HG03565 (cell line): ENCODE measurements at regions not wholly inside any gene's neighbourhood (a gene's known extent, or its start where the extent isn't known, plus 50 kb on each side); places are given as distances from the start of the nearest gene placed in this dataset.

Source experiments
- ATAC-seq: cut with Tn5 transposase; IDR thresholded peaks from one replicate; pipeline ENCODE4 v1.9.1; 2021; ENCODE audit warnings: mild to moderate bottlenecking, moderate library complexity; ENCODE audit not compliant: unreplicated experiment

DNA sequence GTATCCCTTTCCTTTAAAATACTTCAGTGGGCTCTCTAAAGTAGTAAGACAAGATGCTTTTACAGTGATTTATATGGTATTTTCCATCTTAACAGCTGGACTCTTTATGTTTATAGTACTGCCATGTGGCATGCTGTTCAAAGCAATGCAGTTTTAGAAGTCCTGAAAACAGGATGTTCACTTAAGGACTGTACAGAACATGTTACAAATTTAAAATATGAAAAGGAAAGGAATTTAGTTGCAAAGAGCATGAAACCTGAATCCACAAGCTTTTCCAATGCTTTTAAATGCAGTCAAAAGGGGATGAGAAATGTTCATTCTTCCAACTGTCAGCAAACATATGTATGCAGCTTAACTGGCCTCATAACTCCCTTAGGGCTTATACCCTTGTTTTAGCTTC lies 580.2 kb downstream of the EFNA5 start:
- ATAC-seq: no peak

DNA sequence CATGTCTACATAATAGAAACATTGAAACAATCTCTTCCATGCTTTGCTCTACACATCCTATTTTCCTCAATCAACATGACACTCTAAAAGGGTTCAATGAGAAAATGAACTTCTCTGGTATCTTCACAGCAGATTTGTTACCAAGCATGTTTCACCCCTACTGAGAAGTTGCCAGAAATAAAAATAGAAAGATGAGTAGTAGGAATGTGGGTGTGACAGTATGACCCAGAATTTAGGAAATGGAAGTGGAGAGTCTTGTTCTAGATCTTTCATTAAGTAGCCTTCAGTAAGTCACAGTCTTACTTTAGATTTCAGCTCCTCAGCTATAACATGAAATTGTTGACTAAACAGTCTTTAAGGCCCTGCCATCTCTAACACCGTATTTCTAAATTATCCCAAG lies 581.8 kb downstream of the EFNA5 start:
- ATAC-seq: no peak

- ATAC-seq: no peak
Measured at GRCh38 chr5:107085572-107085971, 585.2 kb downstream of the EFNA5 start.

GRCh38 chr5:107074996-107075395 lies 595.7 kb downstream of the EFNA5 start:
- no peak for ATAC-seq

DNA sequence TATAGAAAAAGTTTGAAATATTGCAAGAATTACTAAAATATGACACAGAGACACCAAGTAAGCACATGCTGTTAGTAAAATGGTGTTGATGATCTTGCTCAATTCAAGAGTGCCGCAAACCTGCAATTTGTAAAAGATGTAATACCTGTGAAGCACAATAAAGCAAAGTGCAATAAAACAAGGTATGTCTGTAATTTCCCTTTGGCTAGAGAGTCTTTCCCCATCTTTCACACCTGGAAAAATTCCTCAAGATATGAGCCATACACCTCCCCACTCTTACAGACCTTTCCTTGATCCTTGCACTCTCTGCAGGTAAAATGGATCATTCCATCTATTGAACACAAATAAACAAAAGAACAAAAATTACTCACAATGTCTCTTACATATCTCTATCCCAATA lies 597.8 kb downstream of the EFNA5 start:
- ATAC-seq: no peak

DNA sequence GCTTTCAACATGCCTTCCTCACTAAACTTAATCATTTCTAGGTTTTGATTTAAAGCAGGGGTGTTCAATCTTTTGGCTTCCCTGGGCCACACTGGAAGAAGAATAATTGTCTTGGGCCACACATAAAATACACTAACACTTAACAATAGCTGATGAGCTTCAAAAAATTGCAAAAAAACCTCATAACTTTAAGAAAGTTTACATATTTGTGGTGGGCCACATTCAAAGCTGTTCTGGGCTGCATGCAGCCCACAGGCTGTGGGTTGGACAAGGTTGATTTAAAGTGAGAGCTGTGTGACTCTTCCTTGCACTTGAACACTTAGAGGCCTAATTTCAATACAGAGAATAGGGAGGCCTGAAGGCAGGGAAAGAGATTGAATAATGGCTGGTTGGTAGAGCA lies 598.3 kb downstream of the EFNA5 start:
- ATAC-seq: no peak

DNA sequence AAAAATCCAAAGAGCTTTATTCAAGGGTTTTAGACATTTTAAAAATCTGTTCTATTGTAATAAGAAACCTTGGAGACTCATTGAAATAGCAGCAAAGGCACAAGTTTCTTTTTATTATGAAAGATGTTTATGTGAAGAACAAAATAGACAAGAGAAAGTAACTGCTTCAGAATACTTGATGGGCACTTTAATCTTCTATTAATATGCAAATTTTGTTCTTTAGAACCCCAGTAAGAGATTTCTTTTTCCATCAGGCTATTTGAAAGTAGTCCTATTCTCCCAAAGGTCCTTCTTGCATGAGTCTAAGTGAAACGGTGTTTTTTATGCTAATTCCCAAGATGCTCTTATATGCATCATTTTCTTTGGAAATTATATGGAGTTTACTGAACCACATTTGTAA lies 602.0 kb downstream of the EFNA5 start:
- no peak for ATAC-seq

DNA sequence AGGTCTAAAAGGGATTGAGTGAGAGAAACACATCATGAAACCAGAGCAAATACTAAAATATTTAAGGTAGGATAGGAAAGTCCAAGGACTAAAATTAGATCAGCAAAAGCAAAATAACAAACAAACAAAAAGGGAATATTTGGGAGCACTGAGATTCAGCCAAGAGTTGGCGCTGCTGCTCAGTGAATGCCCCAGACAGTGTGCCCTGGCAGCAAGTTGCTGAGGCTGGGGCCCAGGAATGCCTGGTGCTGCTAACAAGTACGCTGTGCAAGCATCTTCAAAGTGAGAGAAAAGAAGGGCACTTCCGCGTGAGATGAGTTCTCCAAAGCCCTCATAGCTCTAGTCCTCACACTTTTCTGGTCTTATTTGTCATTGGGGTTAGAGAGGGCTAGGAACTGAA lies 603.3 kb downstream of the EFNA5 start:
- ATAC-seq: no peak

GRCh38 chr5:107063511-107063910 lies 607.2 kb downstream of the EFNA5 start:
- ATAC-seq: no peak

GRCh38 chr5:107058803-107059202 lies 611.9 kb downstream of the EFNA5 start:
- no peak for ATAC-seq

DNA sequence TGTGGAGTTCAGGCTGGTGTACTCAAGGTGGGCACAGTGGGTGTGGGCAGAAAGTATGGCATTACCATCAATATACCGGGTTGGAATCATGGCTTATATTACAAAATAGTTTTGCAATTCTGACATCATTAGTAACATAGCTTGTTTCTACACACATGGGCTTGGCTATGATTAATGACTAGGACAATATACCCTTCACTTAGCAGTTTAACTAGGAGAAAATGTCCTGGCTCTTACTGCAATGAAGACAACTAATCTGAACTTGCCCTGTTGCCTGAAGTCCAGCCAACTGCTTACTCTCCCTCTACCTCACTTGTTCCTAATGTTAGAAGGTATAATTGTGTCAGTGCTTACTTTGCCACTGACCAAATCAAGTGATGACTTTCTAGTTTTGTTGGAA lies 612.5 kb downstream of the EFNA5 start:
- no peak for ATAC-seq

- no peak for ATAC-seq
Measured at GRCh38 chr5:107056278-107056677, 614.5 kb downstream of the EFNA5 start.

- ATAC-seq: no peak
Measured at GRCh38 chr5:107047048-107047447, 623.7 kb downstream of the EFNA5 start.

- ATAC-seq: no peak
Measured at GRCh38 chr5:107043665-107044064, 627.1 kb downstream of the EFNA5 start.

- ATAC-seq: no peak
Measured at GRCh38 chr5:107040907-107041306, 629.8 kb downstream of the EFNA5 start.

GRCh38 chr5:107032629-107033028 lies 638.1 kb downstream of the EFNA5 start:
- ATAC-seq: no peak

DNA sequence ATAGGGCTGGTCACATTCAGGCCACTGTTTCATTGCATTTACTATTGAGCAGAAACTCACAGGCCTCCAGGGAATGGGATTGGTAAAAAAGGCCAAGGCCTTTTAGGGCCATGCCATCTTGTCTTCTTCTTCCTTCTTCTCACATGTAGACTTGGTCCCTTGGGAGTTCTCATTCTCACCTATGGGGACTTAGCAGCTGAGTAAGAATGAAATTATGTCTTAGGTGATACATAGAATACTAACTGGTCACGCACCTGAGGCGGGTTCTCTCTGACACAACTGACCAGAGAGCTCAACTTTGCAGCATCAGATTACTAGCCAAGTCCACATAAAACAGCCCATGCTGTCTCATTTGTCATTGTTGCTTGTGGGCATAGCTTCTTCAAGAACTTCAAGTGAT lies 641.8 kb downstream of the EFNA5 start:
- no peak for ATAC-seq

DNA sequence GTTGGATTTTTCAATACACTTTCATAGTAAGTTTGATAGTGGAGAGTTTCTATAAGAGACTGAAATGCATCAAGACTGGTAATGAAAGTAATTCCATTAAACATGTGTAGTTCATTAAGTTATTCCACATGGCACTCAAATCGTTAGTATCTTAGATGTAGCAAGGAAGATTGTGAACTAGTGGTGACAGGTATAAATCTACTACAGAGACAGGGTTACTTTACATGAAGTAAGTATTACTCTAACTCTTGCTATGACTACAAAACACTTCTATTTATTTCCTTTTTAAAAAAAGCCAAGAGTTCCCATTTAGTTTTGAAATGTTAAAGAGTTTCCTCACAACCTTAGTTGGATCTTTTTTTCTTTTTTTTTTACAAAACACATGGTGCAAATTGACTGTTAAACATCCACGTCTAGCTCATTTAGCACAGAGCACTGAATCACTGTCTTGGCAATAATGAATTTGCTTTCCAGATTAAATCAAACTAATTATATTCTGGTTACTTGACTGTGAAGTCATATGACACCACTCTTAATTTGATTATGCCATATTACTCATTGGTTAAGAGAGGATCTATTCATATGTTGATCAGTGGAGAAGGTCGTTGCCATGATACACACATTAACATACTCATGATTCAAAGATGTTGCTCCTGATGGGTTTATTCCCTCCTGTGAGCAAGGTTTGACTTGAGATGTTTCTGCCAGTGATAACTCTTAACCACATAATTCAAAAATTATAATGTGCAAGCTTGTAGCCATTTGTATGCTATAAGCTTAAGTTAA lies 644.8 kb downstream of the EFNA5 start:
- no peak for ATAC-seq

DNA sequence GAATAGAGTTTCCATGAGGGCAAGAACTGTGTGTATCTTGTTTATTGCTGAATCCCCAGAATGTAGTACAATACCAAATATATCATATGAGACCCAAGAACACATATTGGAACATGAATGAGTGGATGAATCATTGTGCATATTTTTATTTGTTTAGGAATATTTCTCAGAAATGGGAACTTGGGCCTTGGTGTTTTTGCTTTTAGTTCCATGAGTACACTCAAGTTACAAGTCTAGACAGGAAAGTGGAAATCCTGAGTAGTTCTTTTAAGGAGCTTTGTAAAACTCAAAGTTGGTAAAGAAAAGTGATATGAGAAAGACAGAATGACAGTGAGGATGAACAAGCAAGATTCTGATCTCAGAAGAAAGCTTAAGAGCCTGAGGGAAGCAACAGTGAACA lies 647.0 kb downstream of the EFNA5 start:
- no peak for ATAC-seq

- no peak for ATAC-seq
Measured at GRCh38 chr5:107021575-107021974, 649.2 kb downstream of the EFNA5 start.

- no peak for ATAC-seq
Measured at GRCh38 chr5:107020626-107021025, 650.1 kb downstream of the EFNA5 start.

DNA sequence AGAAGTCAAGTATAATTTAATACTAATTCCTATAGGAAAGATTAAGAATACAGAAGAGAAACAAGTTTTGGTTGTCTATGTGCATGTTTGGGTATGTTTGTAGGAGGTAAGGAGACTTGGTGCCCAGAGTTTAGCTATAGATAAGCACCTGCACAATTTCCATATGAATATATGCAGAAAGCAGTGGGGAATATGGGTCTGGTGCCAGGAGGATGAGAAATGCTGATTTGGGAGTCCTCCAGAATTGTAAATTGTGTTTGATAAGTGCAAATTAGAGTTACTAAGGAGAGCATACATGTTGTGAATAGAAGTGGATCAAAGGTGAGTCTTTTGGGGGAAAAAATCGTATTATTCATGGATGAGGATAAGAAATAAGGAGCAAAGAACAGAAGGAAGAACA lies 653.1 kb downstream of the EFNA5 start:
- ATAC-seq: no peak

DNA sequence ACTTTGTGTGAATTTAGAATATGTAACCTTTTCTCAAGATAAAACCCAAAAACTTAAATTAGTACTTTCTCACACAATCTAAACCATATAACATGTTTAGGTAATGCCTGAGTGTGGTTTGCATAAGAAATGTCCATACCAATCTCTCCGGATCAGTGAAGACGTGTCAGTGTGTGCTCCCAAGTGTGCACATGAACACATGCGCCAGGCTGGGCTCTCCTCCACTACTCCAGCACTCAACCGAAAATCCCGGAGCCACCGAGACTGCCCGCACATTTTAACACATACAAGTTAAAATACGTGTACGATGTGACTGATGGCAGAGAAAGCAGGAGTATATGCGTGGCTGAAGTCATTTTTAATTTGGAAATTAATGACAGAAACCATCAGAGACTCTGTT lies 658.4 kb downstream of the EFNA5 start:
- no peak for ATAC-seq
